ENCODE measurements at regions not wholly inside any gene's neighbourhood (a gene's known extent, or its start where the extent isn't known, plus 50 kb on each side); places are given as distances from the start of the nearest gene placed in this dataset.

- no peak for DNase-seq (ENCODE audit: low read depth in 4 of 4, low spot score in 3 of 4)
Measured at GRCh38 chr2:58734365-58734764, 493.2 kb upstream of the FANCL start.

- no peak for DNase-seq (ENCODE audit: low read depth in 4 of 4, low spot score in 3 of 4)
Measured at GRCh38 chr2:58732999-58733398, 491.9 kb upstream of the FANCL start.

DNA sequence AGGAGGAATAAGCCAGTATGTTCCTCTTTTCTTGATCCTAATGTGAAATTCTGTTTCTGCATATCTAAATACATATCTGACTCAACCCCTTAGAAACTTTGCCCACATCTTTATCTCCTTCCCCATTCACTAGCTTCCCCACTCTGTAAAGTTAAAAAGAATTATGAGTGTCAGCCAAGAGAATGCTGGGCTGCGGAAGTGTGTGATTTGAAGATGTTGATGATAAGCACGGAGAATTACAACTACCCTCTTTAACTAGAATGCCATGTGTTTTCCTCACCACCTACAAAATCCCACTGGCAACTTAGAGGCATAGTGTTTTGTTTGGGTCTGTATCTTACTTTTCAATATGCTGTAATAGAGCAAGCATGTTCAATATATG is 490.4 kb upstream of the FANCL start:
- DNase-seq (ENCODE audit: low read depth in 4 of 4, low spot score in 3 of 4), result no peak

DNA sequence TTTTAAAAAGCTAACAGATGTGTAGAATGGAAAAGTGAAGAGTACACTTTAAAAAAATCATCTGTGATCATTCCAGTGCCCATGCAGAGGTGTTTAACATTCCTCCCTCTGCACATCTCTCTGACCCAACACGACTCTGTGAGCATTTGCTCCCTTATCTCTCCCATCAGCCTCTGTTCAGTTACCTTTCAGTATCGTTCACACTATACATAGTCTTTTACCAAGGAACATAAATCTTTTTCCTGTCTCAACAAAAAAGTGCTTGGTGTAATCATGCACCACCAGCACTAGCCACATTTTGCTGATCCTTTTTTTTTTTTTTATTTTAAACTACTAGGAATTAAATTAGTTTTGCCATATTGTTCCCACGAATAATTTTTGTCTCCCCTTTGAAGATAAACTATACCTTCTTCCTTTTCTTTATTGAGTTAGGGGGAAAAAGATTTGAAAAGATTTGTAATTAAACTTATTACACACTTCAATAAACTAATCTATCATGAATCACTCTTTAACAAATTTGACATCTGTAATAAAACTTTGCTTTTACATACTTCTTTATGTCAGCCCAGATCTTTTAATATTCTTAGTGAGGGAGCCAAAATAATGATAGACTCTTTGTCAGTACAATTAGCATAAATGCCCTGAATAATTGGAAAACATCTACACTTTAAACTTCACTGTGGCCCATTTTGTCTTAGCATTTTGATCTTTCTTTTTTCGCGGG is 489.8 kb upstream of the FANCL start:
- DNase-seq (ENCODE audit: low read depth in 4 of 4, low spot score in 3 of 4), result no peak

GRCh38 chr2:58727981-58728656 is 487.0 kb upstream of the FANCL start:
- no peak for DNase-seq (ENCODE audit: low read depth in 4 of 4, low spot score in 3 of 4)

DNA sequence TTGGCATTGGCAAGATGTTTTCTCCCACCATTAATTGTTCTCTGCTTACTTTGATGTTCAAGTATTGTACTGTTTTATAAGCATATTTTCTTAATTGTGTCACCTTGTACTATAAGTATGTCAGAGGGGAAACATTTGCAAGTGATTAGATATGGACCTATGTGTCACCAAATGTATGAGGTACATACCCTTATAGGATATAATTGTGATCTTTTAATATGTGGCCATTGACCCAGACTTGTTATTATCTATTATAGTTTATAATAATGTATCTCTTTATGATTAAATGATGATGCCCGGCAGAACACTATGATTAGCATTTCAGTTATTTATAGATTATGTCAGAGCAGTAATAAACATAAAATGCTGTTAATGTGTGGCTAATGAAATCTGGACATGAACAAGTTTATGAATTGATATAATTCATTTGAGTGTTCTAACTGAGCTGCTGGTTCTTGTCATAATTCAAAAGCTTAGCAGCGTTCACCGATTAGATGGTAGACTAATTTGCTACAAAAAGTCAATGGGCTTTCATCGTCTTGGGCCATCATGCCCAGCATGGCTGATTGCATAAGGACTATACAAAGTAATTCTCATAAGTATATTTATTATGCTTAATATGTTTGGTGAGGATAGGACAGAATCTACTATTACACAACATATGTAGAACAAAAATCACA is 480.9 kb upstream of the FANCL start:
- no peak for DNase-seq (ENCODE audit: low read depth in 4 of 4, low spot score in 3 of 4)

DNA sequence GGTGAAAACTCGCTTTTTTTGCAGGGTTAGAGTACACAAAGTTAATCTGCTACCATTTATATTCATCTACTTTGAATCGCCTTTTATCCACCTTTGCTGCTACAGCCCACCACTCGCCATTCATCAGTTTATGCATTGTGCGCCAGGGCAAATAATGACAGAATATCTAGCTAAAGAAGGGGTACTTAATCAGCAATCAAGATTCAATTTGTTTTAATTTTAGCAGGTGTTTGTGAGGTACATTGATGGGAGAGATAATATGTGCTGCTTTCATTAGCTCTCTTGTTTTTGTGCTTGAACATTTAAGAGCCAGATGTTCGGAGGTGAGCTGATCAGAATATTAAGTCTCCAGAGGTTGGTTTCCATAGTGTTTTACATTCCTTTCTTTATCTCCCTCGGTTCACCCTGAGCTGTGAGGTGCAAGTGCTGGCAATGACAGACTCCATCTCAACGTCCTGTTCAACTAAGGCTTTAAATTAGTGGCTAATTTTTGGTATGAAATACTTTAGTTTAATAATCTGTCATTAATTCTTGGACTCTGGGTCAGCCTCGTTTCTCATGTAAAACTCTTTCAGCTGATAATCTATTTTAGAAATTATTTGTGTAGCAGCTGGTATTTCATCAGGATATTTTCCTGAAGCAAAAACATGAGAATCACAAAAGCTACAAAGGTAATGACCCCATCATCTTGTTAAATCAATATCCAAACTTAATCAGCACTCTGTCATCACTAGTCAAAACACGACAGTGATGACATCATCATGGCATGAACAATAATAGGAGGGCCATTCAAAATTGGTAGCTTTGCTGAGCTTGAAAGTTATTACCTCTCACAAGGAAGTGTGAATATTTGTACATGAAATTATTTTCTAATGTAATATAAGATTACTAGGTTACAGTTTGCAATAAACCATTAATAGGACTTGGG is 479.9 kb upstream of the FANCL start:
- DNase-seq (ENCODE audit: low read depth in 4 of 4, low spot score in 3 of 4), result no peak

- no peak for DNase-seq (ENCODE audit: low read depth in 4 of 4, low spot score in 3 of 4)
Measured at GRCh38 chr2:58720033-58720769, 479.1 kb upstream of the FANCL start.

DNA sequence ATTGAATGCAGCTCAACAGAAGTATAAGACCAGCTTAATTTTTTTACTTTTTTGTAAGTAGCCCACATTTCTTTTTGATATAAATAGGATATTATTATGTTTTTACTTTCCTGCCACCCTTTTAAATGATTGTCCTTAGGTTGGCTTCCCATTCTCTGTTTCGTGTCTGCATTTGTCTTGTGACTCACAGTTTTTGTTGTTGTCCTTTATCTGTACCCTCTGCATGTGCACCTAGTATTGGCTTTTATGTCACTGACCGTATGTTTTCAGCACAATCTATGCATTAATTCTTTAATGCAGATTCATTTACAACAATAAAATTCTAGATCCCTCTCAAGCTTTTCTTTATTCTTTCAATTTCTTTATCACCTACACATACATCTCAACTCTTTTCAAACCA is 474.2 kb upstream of the FANCL start:
- DNase-seq (ENCODE audit: low read depth in 4 of 4, low spot score in 3 of 4), result no peak

GRCh38 chr2:58714238-58714637 is 473.1 kb upstream of the FANCL start:
- DNase-seq (ENCODE audit: low read depth in 4 of 4, low spot score in 3 of 4), result no peak

- no peak for DNase-seq (ENCODE audit: low read depth in 4 of 4, low spot score in 3 of 4)
Measured at GRCh38 chr2:58710795-58711279, 469.7 kb upstream of the FANCL start.

- no peak for DNase-seq (ENCODE audit: low read depth in 4 of 4, low spot score in 3 of 4)
Measured at GRCh38 chr2:58709687-58710354, 468.7 kb upstream of the FANCL start.

DNA sequence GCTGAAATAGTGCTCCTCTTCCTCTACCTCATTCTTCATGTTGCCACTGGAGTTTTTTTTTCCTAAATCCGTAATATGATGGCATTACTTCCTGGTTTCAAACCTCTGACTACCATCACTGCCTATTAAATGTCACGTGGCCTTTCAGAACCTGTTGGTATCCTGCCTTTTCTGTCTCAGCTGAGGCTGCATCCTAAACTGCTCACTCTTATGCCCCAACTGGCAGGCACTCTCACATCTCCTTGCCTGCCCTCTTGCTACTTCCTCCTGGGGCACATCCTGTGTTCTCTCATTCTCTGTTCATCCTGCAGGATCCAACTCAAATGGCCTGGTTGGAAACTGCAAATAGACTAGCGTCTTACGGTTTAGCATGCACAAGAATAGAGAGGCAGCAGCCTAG is 468.1 kb upstream of the FANCL start:
- DNase-seq (ENCODE audit: low read depth in 4 of 4, low spot score in 3 of 4), result no peak

- no peak for DNase-seq (ENCODE audit: low read depth in 4 of 4, low spot score in 3 of 4)
Measured at GRCh38 chr2:58708565-58708964, 467.4 kb upstream of the FANCL start.

GRCh38 chr2:58702302-58702885 is 461.3 kb upstream of the FANCL start:
- DNase-seq (ENCODE audit: low read depth in 4 of 4, low spot score in 3 of 4), result no peak

DNA sequence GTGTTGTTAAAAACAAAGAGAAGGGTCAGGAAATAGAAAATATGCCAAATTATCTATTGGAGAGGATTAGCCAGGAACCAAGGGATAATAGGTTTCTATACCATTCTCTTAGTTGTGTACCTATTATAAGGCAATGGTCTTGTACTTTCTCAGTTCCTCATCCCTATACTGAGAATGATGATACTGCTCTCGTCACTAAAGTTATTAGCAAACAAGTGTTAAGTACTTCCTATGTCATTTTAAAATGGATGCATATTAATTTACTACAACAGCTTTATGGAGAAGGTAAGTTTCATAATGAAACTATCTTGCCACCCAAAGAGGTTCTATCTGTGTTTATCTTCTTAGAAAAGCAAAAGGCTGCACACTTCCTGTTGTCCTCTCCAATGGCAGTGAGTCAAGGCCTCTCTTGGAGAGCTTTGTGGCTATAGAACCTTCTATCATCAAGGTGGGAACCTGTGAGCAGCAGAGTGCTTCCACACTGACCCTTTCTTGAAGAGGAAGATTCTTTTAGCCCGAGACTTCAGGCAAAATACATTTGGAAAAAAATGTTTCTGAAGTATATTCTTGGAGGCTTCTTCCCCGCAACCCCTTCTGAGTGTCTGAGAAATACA is 460.7 kb upstream of the FANCL start:
- DNase-seq (ENCODE audit: low read depth in 4 of 4, low spot score in 3 of 4), result no peak

GRCh38 chr2:58700591-58700990 is 459.5 kb upstream of the FANCL start:
- DNase-seq (ENCODE audit: low read depth in 4 of 4, low spot score in 3 of 4), result no peak

DNA sequence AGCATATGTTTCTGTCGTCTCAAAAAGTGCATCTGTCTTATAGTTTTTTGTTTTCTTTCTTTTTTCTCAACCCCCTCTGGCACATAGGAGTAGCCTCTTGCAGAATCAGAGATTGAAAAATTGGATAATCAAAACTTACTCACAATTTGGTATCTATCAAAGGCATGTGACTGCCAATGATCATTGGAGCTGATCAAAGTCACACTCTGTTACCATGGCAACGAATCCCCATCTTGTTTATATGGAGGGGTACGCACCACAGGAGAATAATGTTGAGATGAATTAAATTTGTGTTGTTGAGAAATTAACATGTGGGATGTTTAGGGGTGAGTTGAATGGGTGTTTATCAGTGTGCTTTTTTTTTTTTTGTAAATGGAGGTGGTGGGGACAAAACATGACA is 458.3 kb upstream of the FANCL start:
- DNase-seq (ENCODE audit: low read depth in 4 of 4, low spot score in 3 of 4), result no peak

DNA sequence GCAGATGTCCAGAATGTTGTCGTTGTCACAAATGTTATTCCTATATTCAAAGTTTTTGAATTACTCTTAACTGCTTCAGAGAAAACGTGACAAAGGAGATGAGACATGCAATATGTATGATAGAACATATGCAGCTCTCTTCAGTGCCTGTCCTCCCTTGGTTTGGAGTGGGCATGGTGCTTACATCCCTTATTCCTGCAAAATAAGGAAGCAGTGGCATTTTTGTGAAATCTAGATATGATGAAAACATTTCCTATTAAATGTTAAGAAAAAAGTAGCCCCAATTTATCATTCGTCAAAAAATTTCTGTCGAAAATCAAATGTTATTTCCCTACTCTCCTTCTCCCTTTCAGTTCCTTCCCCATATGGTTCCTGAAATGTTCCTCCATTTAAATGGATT is 457.5 kb upstream of the FANCL start:
- no peak for DNase-seq (ENCODE audit: low read depth in 4 of 4, low spot score in 3 of 4)

Data from right renal pelvis (tissue), 4 donors.